GM23338 (cell line): ENCODE measurements at regions not wholly inside any gene's neighbourhood (a gene's known extent, or its start where the extent isn't known, plus 50 kb on each side); places are given as distances from the start of the nearest gene placed in this dataset.

Experiments used
- ATAC-seq: fragments of 200-7000 bp; cut with Tn5 transposase; 3 replicates; pipeline ENCODE4 v1.9.1; 2020
- DNase-seq: peaks from one replicate; pipeline ENCODE4 v3.0.0-alpha.2; 2015; ENCODE audit warnings: low spot score
- H2AFZ ChIP-seq: fragments of 200-600 bp; sonication (generic); 2 replicates; pipeline ENCODE4 v1.8.0; 2016; ENCODE audit warnings: antibody characterized with exemption, mild to moderate bottlenecking, moderate library complexity
- H3F3A ChIP-seq: fragments of 200-600 bp; sonication (generic); replicated peaks from 2 replicates; pipeline ENCODE4 v1.8.0; 2017; ENCODE audit warnings: antibody characterized with exemption, mixed run types, low read depth
- H3K27ac ChIP-seq: fragments of 200-600 bp; sonication (generic); 2 replicates; pipeline ENCODE4 v1.6.1; 2016; ENCODE audit warnings: low read depth
- H3K27me3 ChIP-seq: fragments of 200-600 bp; sonication (generic); 2 replicates; pipeline ENCODE4 v1.8.0; 2016; ENCODE audit warnings: mild to moderate bottlenecking, mixed run types, moderate library complexity; ENCODE audit not compliant: insufficient read depth
- H3K36me3 ChIP-seq: fragments of 200-600 bp; sonication (generic); 2 replicates; pipeline ENCODE4 v1.8.0; 2016; ENCODE audit warnings: mild to moderate bottlenecking; ENCODE audit not compliant: insufficient read depth
- H3K4me1 ChIP-seq: fragments of 200-600 bp; sonication (generic); 2 replicates; pipeline ENCODE4 v1.8.0; 2016; ENCODE audit warnings: mild to moderate bottlenecking, moderate library complexity; ENCODE audit not compliant: insufficient read depth
- H3K4me2 ChIP-seq: fragments of 200-600 bp; sonication (generic); 2 replicates; pipeline ENCODE4 v1.7.1; 2017; ENCODE audit warnings: mixed run types
- H3K4me3 ChIP-seq: fragments of 200-600 bp; sonication (generic); 2 replicates; pipeline ENCODE4 v1.6.1; 2016; ENCODE audit warnings: mixed run types
- H3K79me2 ChIP-seq: fragments of 200-600 bp; sonication (generic); replicated peaks from 2 replicates; pipeline ENCODE4 v1.8.0; 2017; ENCODE audit warnings: mild to moderate bottlenecking; ENCODE audit not compliant: insufficient read depth
- H3K9me2 ChIP-seq: fragments of 200-600 bp; sonication (generic); 2 replicates; pipeline ENCODE4 v1.8.0; 2017; ENCODE audit not compliant: insufficient read depth
- H4K20me1 ChIP-seq: fragments of 200-600 bp; sonication (generic); replicated peaks from 2 replicates; pipeline ENCODE4 v1.8.0; 2017; ENCODE audit warnings: mild to moderate bottlenecking; ENCODE audit not compliant: insufficient read depth
- H3K27ac Mint-ChIP-seq: 2 replicates; pipeline ENCODE4 v1.8.0; 2020; ENCODE audit warnings: inconsistent platforms, mild to moderate bottlenecking, moderate library complexity, mixed read lengths
- H3K27me3 Mint-ChIP-seq: 3 replicates; pipeline ENCODE4 v1.8.0; 2022; ENCODE audit warnings: low read depth, mild to moderate bottlenecking, moderate library complexity, mixed read lengths, inconsistent platforms; ENCODE audit not compliant: insufficient read depth, poor library complexity
- H3K36me3 Mint-ChIP-seq: 3 replicates; pipeline ENCODE4 v1.8.0; 2021; ENCODE audit warnings: low read depth, mild to moderate bottlenecking, inconsistent platforms, moderate library complexity, mixed read lengths
- H3K4me1 Mint-ChIP-seq: 3 replicates; pipeline ENCODE4 v1.8.0; 2020; ENCODE audit warnings: mild to moderate bottlenecking, inconsistent platforms, mixed read lengths
- H3K4me3 Mint-ChIP-seq: 3 replicates; pipeline ENCODE4 v1.8.0; 2021; ENCODE audit warnings: moderate library complexity, mild to moderate bottlenecking, inconsistent platforms, mixed read lengths
- H3K9me3 Mint-ChIP-seq: 3 replicates; pipeline ENCODE4 v1.8.0; 2020; ENCODE audit warnings: moderate library complexity, mild to moderate bottlenecking, inconsistent platforms, mixed read lengths
- CREB1 ChIP-seq: fragments of 250-450 bp; sonication (Bioruptor Pico); IDR thresholded peaks from 2 replicates; pipeline ENCODE4 v1.5.0; 2020; ENCODE audit warnings: low read depth, mild to moderate bottlenecking, moderate library complexity
- EZH2 ChIP-seq: fragments of 200-600 bp; sonication (generic); IDR thresholded peaks from one replicate; pipeline ENCODE4 v1.8.0; 2017; ENCODE audit warnings: antibody characterized with exemption, mild to moderate bottlenecking, low read depth; ENCODE audit not compliant: unreplicated experiment
- JUNB ChIP-seq: IDR thresholded peaks from one replicate; pipeline ENCODE4 v1.6.1; 2016; ENCODE audit warnings: antibody characterized with exemption; ENCODE audit not compliant: unreplicated experiment
- POLR2AphosphoS5 ChIP-seq: IDR thresholded peaks from 2 replicates; pipeline ENCODE4 v1.6.1; 2016; ENCODE audit warnings: antibody characterized with exemption, low read depth
- STAT1 ChIP-seq: IDR thresholded peaks from one replicate; pipeline ENCODE4 v1.6.1; 2016; ENCODE audit warnings: antibody characterized with exemption; ENCODE audit not compliant: unreplicated experiment
- ZNF114 ChIP-seq: fragments of 250-450 bp; sonication (Bioruptor Pico); IDR thresholded peaks from 2 replicates; pipeline ENCODE4 v1.5.0; 2020; ENCODE audit warnings: mild to moderate bottlenecking, moderate library complexity
- ZNF462 ChIP-seq: fragments of 250-450 bp; sonication (Bioruptor Pico); IDR thresholded peaks from 2 replicates; pipeline ENCODE4 v1.5.0; 2020; ENCODE audit warnings: mild to moderate bottlenecking, moderate library complexity
- TF ChIP-seq, protein P1 (sequence below): IDR thresholded peaks from one replicate; pipeline ENCODE4 v1.6.1; 2018; ENCODE audit warnings: antibody characterized with exemption; ENCODE audit not compliant: unreplicated experiment
- TF ChIP-seq, protein P2 (sequence below): IDR thresholded peaks from 2 replicates; pipeline ENCODE4 v1.6.1; 2016; ENCODE audit warnings: antibody characterized with exemption

DNA sequence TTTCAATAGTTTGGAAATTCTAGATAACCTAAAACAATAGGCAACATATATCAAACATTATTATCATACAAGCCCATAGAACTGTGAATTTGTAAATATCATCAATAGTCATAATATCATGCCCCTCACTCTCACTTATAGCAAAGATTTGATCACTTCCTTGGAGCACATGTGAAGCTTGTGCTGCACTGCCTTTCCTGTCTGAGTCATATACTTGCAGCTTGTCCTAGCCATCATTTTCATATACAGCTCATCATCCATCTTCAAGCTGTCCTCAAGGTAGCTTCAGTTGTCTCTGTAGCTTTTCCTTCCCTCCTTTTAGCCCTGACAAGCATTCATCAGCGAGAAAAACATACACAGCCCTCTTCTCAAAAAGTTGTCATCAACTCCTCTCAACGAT lies 746.5 kb upstream of the FOXG1 start:
- Histone ChIP-seq H3K36me3 (no peaks in the 10 kb centered on the region), H2AFZ (no peak overlapping the region), H3K4me2 (no peak overlapping the region), H3K27me3 (no peaks in the 10 kb centered on the region), H3K9me2 (no peaks in the 10 kb centered on the region), H3F3A (no peaks in the 10 kb centered on the region), H3K79me2 (no peaks in the 10 kb centered on the region), H3K27ac (no peak overlapping the region), H4K20me1 (no peaks in the 10 kb centered on the region), H3K4me3 (no peak overlapping the region), H3K4me1 (no peaks in the 10 kb centered on the region)
- Mint-ChIP-seq H3K36me3 (no peaks in the 10 kb centered on the region), H3K4me3 (no peak overlapping the region), H3K4me1 (no peaks in the 10 kb centered on the region), H3K9me3 (no peaks in the 10 kb centered on the region; the same call in 2 of the 3 replicates), H3K27ac (no peak overlapping the region), H3K27me3 (no peaks in the 10 kb centered on the region)
- no peak for TF ChIP-seq POLR2AphosphoS5
- TF ChIP-seq, protein P1, sequence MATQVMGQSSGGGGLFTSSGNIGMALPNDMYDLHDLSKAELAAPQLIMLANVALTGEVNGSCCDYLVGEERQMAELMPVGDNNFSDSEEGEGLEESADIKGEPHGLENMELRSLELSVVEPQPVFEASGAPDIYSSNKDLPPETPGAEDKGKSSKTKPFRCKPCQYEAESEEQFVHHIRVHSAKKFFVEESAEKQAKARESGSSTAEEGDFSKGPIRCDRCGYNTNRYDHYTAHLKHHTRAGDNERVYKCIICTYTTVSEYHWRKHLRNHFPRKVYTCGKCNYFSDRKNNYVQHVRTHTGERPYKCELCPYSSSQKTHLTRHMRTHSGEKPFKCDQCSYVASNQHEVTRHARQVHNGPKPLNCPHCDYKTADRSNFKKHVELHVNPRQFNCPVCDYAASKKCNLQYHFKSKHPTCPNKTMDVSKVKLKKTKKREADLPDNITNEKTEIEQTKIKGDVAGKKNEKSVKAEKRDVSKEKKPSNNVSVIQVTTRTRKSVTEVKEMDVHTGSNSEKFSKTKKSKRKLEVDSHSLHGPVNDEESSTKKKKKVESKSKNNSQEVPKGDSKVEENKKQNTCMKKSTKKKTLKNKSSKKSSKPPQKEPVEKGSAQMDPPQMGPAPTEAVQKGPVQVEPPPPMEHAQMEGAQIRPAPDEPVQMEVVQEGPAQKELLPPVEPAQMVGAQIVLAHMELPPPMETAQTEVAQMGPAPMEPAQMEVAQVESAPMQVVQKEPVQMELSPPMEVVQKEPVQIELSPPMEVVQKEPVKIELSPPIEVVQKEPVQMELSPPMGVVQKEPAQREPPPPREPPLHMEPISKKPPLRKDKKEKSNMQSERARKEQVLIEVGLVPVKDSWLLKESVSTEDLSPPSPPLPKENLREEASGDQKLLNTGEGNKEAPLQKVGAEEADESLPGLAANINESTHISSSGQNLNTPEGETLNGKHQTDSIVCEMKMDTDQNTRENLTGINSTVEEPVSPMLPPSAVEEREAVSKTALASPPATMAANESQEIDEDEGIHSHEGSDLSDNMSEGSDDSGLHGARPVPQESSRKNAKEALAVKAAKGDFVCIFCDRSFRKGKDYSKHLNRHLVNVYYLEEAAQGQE = no peak
- TF ChIP-seq ZNF462 (CRISPR knock-in tag) = no peak
- TF ChIP-seq ZNF114 (CRISPR knock-in tag) = no peak
- TF ChIP-seq, protein P2, sequence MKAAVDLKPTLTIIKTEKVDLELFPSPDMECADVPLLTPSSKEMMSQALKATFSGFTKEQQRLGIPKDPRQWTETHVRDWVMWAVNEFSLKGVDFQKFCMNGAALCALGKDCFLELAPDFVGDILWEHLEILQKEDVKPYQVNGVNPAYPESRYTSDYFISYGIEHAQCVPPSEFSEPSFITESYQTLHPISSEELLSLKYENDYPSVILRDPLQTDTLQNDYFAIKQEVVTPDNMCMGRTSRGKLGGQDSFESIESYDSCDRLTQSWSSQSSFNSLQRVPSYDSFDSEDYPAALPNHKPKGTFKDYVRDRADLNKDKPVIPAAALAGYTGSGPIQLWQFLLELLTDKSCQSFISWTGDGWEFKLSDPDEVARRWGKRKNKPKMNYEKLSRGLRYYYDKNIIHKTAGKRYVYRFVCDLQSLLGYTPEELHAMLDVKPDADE = no peak
- TF ChIP-seq EZH2 = no peak
- TF ChIP-seq JUNB = no peak
- TF ChIP-seq STAT1 = no peak
- no peak for TF ChIP-seq CREB1 (CRISPR knock-in tag)
- DNase-seq (no peak), ATAC-seq (no peak)
